Lower leg skin (tissue), 4 donors: ENCODE measurements at regions not wholly inside any gene's neighbourhood (a gene's known extent, or its start where the extent isn't known, plus 50 kb on each side); places are given as distances from the start of the nearest gene placed in this dataset.

Experiments
- DNase-seq, 2 donors: peaks; one replicate each; pipeline ENCODE4 v3.0.0-alpha.2; 2019; ENCODE audit warnings: low spot score in 2 of 2
- H3K4me3 ChIP-seq: fragments of 200-600 bp; sonication (generic); 2 replicates; pipeline ENCODE4 v1.5.1; 2017; ENCODE audit warnings: mild to moderate bottlenecking, low read depth; ENCODE audit not compliant: poor library complexity, severe bottlenecking
- POLR2A ChIP-seq, 2 donors: fragments of 450-650 bp; IDR thresholded peaks; one replicate each; pipeline ENCODE4 v1.6.1; 2016 to 2017; ENCODE audit warnings: antibody characterized with exemption in 2 of 2, mild to moderate bottlenecking in 1 of 2, moderate library complexity in 1 of 2
- WGBS, 2 donors: methylation state at CpG; one replicate each; pipeline ENCODE4 v1.1.5; 2018; 5-methylcytosine and 5-hydroxymethylcytosine counted together
- intact Hi-C: fragments of 100-400 bp; cut with DNase I; formaldehyde crosslinking; loops from one replicate; pipeline ENCODE4 v1.15.0; 2023; ENCODE audit warnings: low total_unique reads
- TF ChIP-seq, protein P1 (sequence below), 3 donors: fragments of 450-650 bp; IDR thresholded peaks; one replicate each; pipeline ENCODE4 v1.5.1; 2016; ENCODE audit warnings: antibody characterized with exemption in 3 of 3, mild to moderate bottlenecking in 3 of 3, moderate library complexity in 2 of 3

DNA sequence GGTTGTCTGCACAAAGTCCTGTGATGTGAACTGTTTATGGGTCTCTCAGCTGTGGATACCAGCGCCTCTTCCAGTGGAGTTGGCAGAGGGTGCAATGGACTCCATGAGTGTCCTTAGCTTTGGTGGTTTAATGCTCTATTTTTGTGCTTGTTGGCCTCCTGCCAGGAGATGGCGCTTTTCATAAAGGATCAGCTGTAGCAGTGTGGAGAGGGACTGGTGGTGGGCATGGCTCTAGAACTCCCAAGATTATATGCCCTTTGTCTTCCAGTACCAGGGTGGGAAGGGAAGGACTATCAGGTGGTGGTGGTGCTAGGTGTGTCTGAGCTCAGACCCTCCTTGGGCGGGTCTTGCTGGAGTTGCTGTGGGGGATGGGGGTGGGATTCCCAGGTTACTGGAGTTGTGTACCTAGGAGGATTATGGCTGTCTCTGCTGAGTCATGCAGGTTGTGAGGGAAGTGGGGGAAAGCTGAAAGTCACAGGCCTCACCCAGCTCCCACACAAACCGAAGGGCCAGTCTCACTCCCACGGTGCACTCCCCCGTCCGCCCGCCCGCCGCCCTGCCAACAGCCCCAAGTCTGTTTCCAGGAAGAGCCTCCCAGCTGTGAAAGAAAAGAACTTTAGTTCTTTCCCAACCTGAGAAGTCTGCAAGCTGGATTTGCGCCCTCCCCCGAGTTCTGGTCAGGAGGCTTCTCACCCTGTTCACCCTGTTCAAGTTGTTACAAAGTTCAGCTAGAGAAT, 108.1 kb downstream of the MARCO start:
- no peak overlapping the region for H3K4me3 ChIP-seq
- intact Hi-C loops: no loop called here
- TF ChIP-seq, protein P1, sequence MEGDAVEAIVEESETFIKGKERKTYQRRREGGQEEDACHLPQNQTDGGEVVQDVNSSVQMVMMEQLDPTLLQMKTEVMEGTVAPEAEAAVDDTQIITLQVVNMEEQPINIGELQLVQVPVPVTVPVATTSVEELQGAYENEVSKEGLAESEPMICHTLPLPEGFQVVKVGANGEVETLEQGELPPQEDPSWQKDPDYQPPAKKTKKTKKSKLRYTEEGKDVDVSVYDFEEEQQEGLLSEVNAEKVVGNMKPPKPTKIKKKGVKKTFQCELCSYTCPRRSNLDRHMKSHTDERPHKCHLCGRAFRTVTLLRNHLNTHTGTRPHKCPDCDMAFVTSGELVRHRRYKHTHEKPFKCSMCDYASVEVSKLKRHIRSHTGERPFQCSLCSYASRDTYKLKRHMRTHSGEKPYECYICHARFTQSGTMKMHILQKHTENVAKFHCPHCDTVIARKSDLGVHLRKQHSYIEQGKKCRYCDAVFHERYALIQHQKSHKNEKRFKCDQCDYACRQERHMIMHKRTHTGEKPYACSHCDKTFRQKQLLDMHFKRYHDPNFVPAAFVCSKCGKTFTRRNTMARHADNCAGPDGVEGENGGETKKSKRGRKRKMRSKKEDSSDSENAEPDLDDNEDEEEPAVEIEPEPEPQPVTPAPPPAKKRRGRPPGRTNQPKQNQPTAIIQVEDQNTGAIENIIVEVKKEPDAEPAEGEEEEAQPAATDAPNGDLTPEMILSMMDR (IDR thresholded peaks at IDR 0.05): no peak
- no peak for TF ChIP-seq POLR2A (IDR thresholded peaks at IDR 0.05)
- 87 to 88% methylated on average over 12 of the region's 12 CpGs for WGBS, 2 donors
- peak in 1 of 2 donors; percentile 68 for DNase-seq
